Sciatic nerve (tissue), 2 donors: ENCODE measurements at regions not wholly inside any gene's neighbourhood (a gene's known extent, or its start where the extent isn't known, plus 50 kb on each side); places are given as distances from the start of the nearest gene placed in this dataset.

Experiments used
- ATAC-seq: fragments of 200-7000 bp; cut with Tn5 transposase; one replicate; pipeline ENCODE4 v1.9.1; 2020; ENCODE audit warnings: mild to moderate bottlenecking, moderate library complexity
- DNase-seq: peaks from one replicate; pipeline ENCODE4 v3.0.0-alpha.2; 2020; ENCODE audit warnings: low spot score
- intact Hi-C: fragments of 100-400 bp; cut with DNase I; formaldehyde crosslinking; loops from one replicate; pipeline ENCODE4 v1.14.2; 2022
- donor health status: DM: no; HTN: no; CAD: no.
- donor health status: DM: no; HTN: no; CAD: no.

DNA sequence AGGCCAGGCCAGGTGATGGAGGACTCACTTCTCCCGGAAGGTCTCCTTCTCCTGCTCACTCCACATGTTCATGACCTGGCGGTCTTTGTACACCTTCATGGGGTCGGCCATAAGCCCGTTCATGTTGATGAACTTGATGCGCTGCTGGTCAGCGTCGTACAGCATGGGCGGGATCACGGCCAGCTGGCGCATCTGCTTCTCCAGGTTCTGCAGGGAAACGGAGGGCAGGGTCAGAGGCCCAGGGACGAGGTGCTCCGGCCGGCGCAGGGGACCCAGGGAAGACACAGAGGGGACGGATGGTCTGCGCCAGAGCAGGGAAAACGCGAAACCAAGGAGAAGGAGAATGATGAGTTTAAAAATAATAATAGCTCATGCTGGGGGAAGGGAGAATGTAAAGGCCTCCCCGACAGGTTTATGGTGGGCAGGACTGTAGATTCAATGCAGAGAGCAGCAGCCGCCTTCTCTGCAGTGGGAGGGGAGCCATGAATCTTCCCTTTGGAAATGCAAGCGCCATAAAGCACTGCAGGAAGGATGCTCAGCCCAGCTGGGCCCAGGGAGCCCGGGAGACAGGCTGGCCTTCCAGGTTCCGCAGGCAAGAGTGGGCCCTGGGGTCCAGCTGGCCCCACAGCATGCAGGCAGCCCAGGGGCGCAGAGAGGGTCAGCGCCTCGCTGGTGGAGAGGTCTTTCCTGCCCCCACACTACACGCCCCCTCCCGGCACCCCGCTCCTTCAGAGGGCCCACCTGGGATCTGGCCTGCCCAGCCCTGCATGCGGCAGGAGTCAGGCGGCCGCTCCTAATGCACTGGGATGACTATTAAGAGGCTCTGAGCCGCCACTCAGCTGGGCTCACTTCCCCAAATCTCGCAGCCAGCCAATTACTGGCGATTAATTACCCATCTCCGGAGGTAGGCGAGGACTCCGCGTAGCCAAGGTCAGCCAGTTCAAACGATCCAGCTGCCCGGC, 132.0 kb downstream of the RFLNA start:
- ATAC-seq = no peak
- no peak for DNase-seq
- intact Hi-C loops = no loop called here

- DNase-seq = no peak
- no peak for ATAC-seq
- intact Hi-C loops = no loop called here
Observed at GRCh38 chr12:124425667-124426066, 130.8 kb downstream of the RFLNA start.

- ATAC-seq (no peak), DNase-seq (no peak)
- intact Hi-C loops = no loop called here
Observed at GRCh38 chr12:124424516-124424905, 129.6 kb downstream of the RFLNA start.

- no peak for ATAC-seq
- no peak for DNase-seq
- intact Hi-C loops = no loop called here
Observed at GRCh38 chr12:124423761-124424515, 129.0 kb downstream of the RFLNA start.

GRCh38 chr12:124422570-124423523, 128.0 kb downstream of the RFLNA start:
- peak; percentile 86 for ATAC-seq
- intact Hi-C loops = no loop called here
- peak; percentile 96 for DNase-seq

DNA sequence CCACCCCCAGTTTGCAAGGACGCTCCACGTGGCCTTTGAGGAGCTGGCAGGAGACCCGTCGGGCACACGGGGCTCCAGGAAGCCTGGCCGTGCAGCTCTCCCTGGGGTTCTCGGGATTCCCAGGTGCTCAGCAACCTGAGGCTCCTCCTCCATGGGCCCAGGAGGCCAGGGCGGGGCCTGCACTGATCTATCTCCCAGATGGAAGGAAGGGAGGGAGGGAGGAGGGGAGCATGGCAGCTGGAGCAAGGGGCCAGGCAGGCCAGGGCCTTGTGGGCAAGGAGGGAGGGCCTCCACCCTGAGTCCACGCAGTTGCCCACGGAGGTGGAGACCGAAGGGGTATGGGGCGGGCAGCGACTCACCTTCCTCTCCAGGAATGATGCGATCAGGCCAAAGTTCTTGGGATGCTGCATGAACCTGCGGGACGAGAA, 127.3 kb downstream of the RFLNA start:
- ATAC-seq (peak; percentile 36), DNase-seq (no peak)
- intact Hi-C loops = no loop called here

DNA sequence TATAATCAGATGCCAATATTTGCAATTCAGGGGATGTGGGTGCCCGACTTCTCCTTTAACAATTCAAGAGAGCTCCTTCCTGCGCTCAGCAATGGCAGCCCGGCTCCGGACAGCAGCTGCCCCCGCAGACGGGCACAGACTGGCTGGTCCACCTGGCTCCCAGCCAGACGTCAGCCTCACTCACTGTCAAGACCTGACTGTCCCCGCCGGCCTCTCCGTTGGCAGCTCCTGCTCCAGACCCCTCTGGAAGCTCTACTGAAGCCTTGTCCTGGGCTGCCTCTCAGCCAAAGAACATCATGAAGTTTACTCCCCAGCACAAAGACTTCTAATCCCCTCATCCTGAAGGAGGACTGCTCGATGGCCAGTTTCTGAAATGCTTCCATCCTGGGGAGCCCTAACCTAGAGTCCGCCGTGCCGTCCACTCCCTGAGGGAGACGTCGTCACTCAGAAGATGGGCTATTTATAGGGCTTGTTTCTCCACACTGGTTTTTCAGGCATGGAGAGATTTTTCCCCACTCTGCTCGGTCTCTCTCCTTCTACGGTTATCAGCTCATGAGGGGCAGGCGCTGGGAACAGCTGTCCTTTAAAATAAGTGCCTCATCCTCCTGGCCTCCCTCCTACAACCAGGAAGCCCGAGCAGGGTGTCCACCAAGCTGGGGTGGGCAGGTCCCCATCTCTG, 126.2 kb downstream of the RFLNA start:
- intact Hi-C loops = no loop called here
- ATAC-seq = no peak
- no peak for DNase-seq

- ATAC-seq (no peak), DNase-seq (no peak)
- intact Hi-C loops = no loop called here
Observed at GRCh38 chr12:124420041-124420995, 125.4 kb downstream of the RFLNA start.

DNA sequence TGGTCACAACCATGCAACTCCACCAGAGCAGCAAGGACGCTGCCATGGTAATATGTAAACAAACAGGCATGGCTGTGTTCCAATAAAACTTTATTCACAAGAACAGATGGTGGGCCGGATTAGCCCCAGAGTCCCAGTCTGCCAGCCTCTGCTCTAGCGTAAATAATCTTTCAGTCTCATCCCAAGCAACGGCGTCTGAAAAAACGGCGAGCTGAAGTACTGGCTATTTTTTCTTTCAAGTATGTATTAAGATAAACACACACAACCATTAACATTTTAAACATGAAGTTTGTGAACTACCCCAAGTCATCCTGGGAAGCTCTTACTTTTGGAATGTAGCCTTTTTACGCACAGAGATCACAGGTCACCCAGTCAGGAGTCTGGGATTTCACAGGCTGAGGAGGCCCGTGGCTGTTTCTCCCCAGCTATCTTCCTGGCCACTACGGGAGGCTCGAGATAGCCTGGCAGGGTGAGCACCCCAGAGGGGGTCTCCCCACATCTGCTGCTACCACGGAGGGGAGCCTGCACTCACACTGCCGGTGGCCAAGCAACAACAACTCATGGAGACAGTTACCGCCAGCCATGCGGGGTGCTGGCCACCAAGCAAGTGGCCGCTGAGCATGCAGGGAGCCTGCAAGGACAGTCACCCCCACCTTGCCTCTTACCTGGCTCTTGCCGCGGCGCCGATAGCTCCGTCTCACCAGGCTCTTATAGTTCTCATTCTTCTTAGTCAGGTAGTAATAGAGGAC, 124.6 kb downstream of the RFLNA start:
- no peak for DNase-seq
- intact Hi-C loops = no loop called here
- ATAC-seq = no peak

DNA sequence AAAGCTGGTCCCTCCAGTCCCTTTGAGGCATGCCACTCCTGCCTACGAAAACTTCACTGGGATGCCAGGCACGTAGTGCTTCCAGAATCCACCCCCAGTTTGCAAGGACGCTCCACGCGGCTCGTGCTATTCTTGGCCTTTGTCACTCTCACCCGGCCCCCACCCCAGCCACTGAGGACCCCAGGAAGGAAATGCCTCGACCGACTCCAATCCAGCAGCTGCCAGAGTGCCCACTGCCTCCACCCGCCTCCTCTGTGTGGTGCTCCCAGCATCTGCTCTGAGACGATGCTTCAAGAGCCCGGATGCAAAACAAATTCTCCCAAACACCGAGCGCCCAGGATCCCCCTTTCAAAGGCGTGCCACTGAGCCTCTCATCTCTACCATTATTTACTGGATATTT, 123.9 kb downstream of the RFLNA start:
- no peak for DNase-seq
- ATAC-seq = no peak
- intact Hi-C loops = no loop called here

DNA sequence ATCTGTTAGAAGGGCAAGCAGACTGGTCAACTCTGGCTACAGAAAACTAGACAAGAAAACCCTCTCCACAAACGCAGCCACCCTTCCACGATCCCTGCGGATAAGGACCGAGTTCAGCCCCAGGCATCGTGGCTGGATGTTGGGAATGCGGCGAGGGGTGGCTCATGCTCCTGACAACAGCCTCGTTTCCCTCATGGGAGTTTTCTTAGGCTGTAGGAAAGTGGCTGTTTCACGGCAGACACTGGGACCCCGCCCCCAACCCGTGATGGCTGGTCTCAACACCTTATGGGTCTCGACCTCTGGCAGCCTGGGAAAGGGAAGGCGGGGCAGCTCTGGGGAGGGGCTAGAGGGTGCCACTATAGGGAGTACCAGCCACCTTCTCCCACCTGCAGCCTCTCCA, 123.3 kb downstream of the RFLNA start:
- ATAC-seq (no peak), DNase-seq (no peak)
- intact Hi-C loops = no loop called here

DNA sequence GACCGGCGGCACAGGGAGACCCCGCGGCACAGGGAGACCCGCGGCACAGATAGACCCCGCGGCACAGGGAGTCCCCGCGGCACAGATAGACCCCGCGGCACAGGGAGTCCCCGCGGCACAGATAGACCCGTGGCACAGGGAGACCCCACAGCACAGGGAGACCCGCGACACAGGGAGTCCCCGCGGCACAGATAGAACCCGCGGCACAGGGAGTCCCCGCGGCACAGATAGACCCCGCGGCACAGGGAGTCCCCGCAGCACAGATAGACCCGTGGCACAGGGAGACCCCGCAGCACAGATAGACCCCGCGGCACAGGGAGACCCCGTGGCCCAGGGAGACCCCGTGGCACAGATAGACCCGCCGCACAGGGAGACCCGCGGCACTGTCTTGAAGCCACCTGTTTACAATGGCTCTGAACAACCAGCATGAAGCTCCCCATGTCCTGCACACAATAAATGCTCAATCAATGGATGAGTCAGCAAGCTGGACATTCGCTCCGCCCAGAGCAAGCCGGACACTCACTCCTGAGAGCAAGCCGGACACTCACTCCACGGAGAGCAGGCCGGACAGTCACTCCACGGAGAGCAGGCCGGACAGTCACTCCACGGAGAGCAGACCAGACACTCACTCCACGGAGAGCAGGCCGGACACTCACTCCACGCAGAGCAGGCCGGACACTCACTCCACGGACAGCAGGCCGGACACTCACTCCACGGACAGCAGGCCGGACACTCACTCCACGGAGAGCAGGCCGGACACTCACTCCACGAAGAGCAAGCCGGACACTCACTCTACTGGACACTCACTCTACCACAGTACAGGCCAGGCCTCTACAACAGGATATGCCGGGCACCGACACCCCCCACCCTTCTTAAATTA, 121.9 kb downstream of the RFLNA start:
- ATAC-seq = no peak
- intact Hi-C loops = no loop called here
- no peak for DNase-seq

- ATAC-seq (no peak), DNase-seq (no peak)
- intact Hi-C loops = no loop called here
Observed at GRCh38 chr12:124415064-124415463, 120.2 kb downstream of the RFLNA start.

- intact Hi-C loops = no loop called here
- no peak for ATAC-seq
- no peak for DNase-seq
Observed at GRCh38 chr12:124413915-124414314, 119.0 kb downstream of the RFLNA start.

DNA sequence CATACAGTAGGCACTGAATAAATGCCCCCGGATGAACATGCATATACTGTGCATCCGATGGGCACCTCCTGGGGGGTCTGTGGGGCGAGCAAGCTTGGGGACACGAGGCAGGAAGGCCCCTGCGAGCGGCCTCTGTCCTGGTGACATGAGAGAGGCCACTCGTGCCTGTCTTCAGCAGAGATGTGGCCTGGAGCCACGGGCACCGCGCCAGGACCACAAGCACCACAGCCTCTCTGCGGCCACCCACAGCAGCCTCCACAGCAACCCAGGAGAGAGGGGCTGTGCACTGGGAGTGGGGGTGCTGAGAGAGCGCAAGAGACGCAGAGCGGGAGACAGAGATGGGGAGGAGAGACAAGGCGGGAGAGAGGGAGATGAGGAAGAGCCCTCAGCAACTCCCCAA, 118.5 kb downstream of the RFLNA start:
- DNase-seq = no peak
- ATAC-seq = peak; percentile 31
- intact Hi-C loops = no loop called here

DNA sequence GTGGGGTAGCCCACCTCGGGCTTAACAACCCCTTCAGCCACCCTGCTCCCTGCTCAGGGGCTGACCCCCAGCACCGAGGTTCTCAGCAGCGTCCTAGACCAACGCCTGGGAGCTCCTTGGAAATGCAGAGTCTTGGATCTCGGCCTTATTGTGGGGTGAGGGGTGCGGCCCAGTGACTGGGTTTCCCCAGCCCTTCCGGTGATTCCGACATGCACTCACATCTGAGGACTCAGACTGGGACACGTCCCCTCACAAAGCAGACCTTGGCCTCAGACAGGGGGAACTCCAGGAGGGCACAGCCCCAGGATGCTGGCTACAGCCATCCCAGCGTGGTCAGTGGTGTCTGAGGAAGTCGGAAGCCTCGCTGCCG, 117.7 kb downstream of the RFLNA start:
- intact Hi-C loops = no loop called here
- ATAC-seq = peak; percentile 32
- no peak for DNase-seq
